ENCODE measurements at regions not wholly inside any gene's neighbourhood (a gene's known extent, or its start where the extent isn't known, plus 50 kb on each side); places are given as distances from the start of the nearest gene placed in this dataset.

DNA sequence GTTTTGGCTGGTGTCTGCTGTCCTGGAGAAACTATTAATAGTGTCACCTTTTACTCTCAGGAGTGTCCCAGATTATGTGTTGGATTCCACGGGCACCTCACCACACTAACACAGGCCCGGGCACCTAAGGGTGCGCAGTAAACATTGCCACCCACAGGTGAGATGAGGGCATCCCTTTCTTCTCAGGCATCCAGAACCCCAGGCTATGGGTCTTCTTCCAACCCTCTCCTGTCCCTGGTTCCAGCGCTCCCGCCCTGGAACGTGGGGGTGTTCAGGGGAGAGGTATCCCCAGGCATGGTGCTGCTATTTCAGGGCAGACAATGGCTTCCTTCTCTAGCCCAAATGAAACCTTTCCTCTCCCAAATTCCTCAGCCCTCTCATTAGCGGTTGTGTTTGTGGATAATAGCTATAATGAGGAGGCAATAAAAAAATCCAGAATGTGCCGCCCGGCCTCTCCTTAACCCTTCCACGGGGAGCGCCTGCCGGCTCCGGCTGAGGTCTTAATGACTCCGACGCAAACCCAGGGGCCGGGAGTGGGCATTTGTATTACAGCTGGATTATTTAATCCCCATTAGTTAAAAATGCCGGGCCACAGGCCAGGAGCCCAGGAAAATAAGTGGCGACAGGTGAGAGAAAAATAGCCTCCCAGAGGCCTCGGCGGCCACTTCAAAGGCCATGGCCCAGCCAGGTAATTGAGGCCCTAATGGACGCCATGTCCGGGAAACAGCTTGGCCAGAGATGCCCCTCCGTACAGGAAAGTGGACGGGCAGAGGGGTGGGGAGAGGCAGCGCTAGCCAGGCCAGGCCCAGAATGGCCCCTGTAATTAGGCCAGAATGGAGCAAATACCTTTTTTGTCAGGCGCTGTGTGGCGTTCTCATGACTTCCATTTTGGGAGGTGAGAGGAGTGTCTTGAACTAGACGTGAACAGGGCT lies 102.8 kb downstream of the IRX5 start:
- TF ChIP-seq, protein P1, sequence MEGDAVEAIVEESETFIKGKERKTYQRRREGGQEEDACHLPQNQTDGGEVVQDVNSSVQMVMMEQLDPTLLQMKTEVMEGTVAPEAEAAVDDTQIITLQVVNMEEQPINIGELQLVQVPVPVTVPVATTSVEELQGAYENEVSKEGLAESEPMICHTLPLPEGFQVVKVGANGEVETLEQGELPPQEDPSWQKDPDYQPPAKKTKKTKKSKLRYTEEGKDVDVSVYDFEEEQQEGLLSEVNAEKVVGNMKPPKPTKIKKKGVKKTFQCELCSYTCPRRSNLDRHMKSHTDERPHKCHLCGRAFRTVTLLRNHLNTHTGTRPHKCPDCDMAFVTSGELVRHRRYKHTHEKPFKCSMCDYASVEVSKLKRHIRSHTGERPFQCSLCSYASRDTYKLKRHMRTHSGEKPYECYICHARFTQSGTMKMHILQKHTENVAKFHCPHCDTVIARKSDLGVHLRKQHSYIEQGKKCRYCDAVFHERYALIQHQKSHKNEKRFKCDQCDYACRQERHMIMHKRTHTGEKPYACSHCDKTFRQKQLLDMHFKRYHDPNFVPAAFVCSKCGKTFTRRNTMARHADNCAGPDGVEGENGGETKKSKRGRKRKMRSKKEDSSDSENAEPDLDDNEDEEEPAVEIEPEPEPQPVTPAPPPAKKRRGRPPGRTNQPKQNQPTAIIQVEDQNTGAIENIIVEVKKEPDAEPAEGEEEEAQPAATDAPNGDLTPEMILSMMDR (IDR thresholded peaks at IDR 0.05; ENCODE audit: low read depth, low read length): no peak
- no peak overlapping the region for H3K4me3 ChIP-seq (ENCODE audit: low read depth, low read length)
- DNase-seq (ENCODE audit: low read depth, low spot score): no peak
- in situ Hi-C loops (cut with HindIII; ENCODE audit: low sequenced_read_pairs): no loop called here

GRCh38 chr16:55035029-55035428 lies 104.4 kb downstream of the IRX5 start:
- no peak for DNase-seq (ENCODE audit: low read depth, low spot score)
- no peak overlapping the region for H3K4me3 ChIP-seq (ENCODE audit: low read depth, low read length)
- TF ChIP-seq, protein P1 (IDR thresholded peaks at IDR 0.05; ENCODE audit: low read depth, low read length): peak; percentile 39
- in situ Hi-C loops (cut with HindIII; ENCODE audit: low sequenced_read_pairs): no loop called here

GRCh38 chr16:55035956-55036355 lies 105.3 kb downstream of the IRX5 start:
- in situ Hi-C loops (cut with HindIII; ENCODE audit: low sequenced_read_pairs): no loop called here
- TF ChIP-seq, protein P1 (IDR thresholded peaks at IDR 0.05; ENCODE audit: low read depth, low read length): no peak
- peak; percentile 22 for DNase-seq (ENCODE audit: low read depth, low spot score)
- H3K4me3 ChIP-seq (ENCODE audit: low read depth, low read length): no peak overlapping the region

DNA sequence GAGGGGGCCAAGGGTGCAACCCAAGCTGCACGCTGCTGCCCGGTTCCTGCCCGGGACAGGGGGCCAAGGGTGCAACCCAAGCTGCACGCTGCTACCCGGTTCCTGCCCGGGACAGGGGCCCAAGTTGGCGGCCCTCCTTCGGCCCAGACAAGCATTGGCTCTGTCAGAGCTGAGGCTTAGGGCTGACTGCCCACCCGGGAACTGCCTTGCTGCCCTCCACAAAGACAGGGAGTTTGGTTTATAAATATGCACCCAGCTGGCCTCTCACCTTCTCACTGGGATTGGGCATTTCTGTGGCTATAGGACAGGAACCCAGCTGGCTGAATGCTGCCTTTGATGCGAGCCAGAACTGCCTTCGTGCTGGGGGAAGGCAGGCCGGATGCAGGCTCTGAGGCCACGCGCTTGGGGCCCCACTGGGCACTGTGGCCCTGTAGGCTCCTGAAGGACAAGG lies 105.7 kb downstream of the IRX5 start:
- in situ Hi-C loops (cut with HindIII; ENCODE audit: low sequenced_read_pairs): no loop called here
- DNase-seq (ENCODE audit: low read depth, low spot score): no peak
- TF ChIP-seq, protein P1 (IDR thresholded peaks at IDR 0.05; ENCODE audit: low read depth, low read length): no peak

DNA sequence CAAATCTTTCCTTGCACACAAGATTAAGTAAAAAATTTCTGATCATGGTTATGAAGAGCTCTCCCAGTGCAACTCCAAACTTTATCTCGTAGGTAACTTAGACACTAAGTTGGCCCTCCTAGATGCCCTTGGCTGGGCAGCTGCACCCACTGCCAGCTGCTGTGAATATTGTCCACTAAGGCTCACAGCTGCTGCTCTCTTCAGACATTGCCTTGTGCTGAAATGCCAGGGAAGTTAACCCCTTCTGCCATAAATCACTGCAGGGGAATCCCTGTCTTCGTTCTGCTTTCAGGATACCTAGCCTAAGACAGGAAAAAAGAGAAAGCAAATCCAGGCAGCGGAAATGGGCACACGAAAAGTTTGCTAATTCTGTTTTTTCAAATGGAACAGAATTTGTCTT lies 106.4 kb downstream of the IRX5 start:
- DNase-seq (ENCODE audit: low read depth, low spot score): no peak
- TF ChIP-seq, protein P1 (IDR thresholded peaks at IDR 0.05; ENCODE audit: low read depth, low read length): no peak
- in situ Hi-C loops (cut with HindIII; ENCODE audit: low sequenced_read_pairs): no loop called here
- no peak overlapping the region for H3K4me3 ChIP-seq (ENCODE audit: low read depth, low read length)

More for the DNA sequence above, 105.7 kb downstream of the IRX5 start:
- no peak overlapping the region for H3K4me3 ChIP-seq (ENCODE audit: low read depth, low read length)

GRCh38 chr16:55037966-55038365 lies 107.3 kb downstream of the IRX5 start:
- DNase-seq (ENCODE audit: low read depth, low spot score): no peak
- TF ChIP-seq, protein P1 (IDR thresholded peaks at IDR 0.05; ENCODE audit: low read depth, low read length): no peak
- in situ Hi-C loops (cut with HindIII; ENCODE audit: low sequenced_read_pairs): no loop called here
- H3K4me3 ChIP-seq (ENCODE audit: low read depth, low read length): no peak overlapping the region
